H1 (cell line): ENCODE measurements at regions not wholly inside any gene's neighbourhood (a gene's known extent, or its start where the extent isn't known, plus 50 kb on each side); places are given as distances from the start of the nearest gene placed in this dataset.

Experiments
- BRCA1 ChIP-seq: IDR thresholded peaks from 2 replicates; pipeline ENCODE4 v1.6.1; 2012; ENCODE audit warnings: low read depth, low read length, improper control_type of control experiment
- EP300 ChIP-seq, 2 experiments: IDR thresholded peaks; 1 replicate in 1 of 2; 2 replicates in 1 of 2; pipeline ENCODE4 v1.6.1; 2011 to 2012; ENCODE audit warnings: low read depth in 2 of 2, low read length in 2 of 2, mild to moderate bottlenecking in 2 of 2, borderline replicate concordance in 1 of 2, inconsistent platforms in 1 of 2, moderate library complexity in 1 of 2
- JUND ChIP-seq: IDR thresholded peaks from 2 replicates; pipeline ENCODE4 v1.6.1; 2011; ENCODE audit warnings: mild to moderate bottlenecking, improper control_type of control experiment, low read length
- RBBP5 ChIP-seq: IDR thresholded peaks from 2 replicates; pipeline ENCODE4 v1.7.1; 2012; ENCODE audit warnings: low read depth, mild to moderate bottlenecking, inconsistent platforms, low read length, moderate library complexity, borderline replicate concordance
- SIX5 ChIP-seq: IDR thresholded peaks from 2 replicates; pipeline ENCODE4 v1.6.1; 2011; ENCODE audit warnings: mild to moderate bottlenecking, low read depth, low read length
- TAF1 ChIP-seq: IDR thresholded peaks from 2 replicates; pipeline ENCODE4 v1.6.1; 2011; ENCODE audit warnings: mild to moderate bottlenecking, low read depth, low read length
- TCF12 ChIP-seq: IDR thresholded peaks from 2 replicates; pipeline ENCODE4 v1.6.1; 2011; ENCODE audit warnings: low read depth, mild to moderate bottlenecking, low read length
- TF ChIP-seq, protein P1 (sequence below): fragments of 300-600 bp; sonication (generic); IDR thresholded peaks from 2 replicates; pipeline ENCODE4 v1.7.1; 2012; ENCODE audit warnings: low read length, moderate library complexity, mild to moderate bottlenecking, inconsistent platforms; ENCODE audit not compliant: insufficient replicate concordance
- TF ChIP-seq, protein P2 (sequence below): IDR thresholded peaks from 2 replicates; pipeline ENCODE4 v1.6.1; 2012; ENCODE audit warnings: inconsistent platforms

DNA sequence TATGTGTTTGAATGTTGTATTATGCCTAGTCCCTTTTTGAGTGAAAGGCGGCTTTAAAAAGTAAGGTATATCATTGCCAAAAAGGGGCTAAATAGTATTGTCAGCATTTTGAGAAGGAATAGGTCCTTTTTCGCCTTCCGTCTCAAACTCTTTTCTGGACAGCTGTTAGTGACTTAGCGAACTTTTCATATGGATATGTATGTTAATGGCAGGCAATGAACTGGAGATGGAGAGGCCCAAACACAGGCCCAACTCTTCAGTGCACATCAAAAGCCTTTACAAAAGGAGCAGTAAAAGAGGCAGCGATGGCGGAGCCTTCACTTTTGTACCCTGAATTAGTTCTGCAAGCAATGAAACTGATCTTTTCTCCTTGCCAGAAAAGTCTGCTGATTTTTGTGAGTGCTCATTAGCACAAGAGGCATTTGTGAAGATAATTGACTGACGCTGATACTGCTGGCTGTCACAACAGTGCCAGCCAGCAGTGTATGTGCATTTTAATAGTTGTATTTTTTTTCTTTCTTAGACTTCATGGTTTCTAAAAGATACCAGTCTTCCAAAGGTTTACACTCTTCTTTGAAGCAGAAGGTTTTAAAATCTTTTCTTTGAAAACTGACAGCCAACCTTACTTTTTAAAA lies 243.7 kb upstream of the SP8 start (continued):
- TF ChIP-seq, protein P1, sequence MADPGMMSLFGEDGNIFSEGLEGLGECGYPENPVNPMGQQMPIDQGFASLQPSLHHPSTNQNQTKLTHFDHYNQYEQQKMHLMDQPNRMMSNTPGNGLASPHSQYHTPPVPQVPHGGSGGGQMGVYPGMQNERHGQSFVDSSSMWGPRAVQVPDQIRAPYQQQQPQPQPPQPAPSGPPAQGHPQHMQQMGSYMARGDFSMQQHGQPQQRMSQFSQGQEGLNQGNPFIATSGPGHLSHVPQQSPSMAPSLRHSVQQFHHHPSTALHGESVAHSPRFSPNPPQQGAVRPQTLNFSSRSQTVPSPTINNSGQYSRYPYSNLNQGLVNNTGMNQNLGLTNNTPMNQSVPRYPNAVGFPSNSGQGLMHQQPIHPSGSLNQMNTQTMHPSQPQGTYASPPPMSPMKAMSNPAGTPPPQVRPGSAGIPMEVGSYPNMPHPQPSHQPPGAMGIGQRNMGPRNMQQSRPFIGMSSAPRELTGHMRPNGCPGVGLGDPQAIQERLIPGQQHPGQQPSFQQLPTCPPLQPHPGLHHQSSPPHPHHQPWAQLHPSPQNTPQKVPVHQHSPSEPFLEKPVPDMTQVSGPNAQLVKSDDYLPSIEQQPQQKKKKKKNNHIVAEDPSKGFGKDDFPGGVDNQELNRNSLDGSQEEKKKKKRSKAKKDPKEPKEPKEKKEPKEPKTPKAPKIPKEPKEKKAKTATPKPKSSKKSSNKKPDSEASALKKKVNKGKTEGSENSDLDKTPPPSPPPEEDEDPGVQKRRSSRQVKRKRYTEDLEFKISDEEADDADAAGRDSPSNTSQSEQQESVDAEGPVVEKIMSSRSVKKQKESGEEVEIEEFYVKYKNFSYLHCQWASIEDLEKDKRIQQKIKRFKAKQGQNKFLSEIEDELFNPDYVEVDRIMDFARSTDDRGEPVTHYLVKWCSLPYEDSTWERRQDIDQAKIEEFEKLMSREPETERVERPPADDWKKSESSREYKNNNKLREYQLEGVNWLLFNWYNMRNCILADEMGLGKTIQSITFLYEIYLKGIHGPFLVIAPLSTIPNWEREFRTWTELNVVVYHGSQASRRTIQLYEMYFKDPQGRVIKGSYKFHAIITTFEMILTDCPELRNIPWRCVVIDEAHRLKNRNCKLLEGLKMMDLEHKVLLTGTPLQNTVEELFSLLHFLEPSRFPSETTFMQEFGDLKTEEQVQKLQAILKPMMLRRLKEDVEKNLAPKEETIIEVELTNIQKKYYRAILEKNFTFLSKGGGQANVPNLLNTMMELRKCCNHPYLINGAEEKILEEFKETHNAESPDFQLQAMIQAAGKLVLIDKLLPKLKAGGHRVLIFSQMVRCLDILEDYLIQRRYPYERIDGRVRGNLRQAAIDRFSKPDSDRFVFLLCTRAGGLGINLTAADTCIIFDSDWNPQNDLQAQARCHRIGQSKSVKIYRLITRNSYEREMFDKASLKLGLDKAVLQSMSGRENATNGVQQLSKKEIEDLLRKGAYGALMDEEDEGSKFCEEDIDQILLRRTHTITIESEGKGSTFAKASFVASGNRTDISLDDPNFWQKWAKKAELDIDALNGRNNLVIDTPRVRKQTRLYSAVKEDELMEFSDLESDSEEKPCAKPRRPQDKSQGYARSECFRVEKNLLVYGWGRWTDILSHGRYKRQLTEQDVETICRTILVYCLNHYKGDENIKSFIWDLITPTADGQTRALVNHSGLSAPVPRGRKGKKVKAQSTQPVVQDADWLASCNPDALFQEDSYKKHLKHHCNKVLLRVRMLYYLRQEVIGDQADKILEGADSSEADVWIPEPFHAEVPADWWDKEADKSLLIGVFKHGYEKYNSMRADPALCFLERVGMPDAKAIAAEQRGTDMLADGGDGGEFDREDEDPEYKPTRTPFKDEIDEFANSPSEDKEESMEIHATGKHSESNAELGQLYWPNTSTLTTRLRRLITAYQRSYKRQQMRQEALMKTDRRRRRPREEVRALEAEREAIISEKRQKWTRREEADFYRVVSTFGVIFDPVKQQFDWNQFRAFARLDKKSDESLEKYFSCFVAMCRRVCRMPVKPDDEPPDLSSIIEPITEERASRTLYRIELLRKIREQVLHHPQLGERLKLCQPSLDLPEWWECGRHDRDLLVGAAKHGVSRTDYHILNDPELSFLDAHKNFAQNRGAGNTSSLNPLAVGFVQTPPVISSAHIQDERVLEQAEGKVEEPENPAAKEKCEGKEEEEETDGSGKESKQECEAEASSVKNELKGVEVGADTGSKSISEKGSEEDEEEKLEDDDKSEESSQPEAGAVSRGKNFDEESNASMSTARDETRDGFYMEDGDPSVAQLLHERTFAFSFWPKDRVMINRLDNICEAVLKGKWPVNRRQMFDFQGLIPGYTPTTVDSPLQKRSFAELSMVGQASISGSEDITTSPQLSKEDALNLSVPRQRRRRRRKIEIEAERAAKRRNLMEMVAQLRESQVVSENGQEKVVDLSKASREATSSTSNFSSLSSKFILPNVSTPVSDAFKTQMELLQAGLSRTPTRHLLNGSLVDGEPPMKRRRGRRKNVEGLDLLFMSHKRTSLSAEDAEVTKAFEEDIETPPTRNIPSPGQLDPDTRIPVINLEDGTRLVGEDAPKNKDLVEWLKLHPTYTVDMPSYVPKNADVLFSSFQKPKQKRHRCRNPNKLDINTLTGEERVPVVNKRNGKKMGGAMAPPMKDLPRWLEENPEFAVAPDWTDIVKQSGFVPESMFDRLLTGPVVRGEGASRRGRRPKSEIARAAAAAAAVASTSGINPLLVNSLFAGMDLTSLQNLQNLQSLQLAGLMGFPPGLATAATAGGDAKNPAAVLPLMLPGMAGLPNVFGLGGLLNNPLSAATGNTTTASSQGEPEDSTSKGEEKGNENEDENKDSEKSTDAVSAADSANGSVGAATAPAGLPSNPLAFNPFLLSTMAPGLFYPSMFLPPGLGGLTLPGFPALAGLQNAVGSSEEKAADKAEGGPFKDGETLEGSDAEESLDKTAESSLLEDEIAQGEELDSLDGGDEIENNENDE = peak; percentile 83
- TF ChIP-seq JUND (no peak), SIX5 (no peak), RBBP5 (no peak), EP300 (IDR thresholded peaks at IDR 0.05; ENCODE audit: borderline replicate concordance in 1 of 2, low read depth in 2 of 2, low read length in 2 of 2) (no peak), BRCA1 (no peak), TCF12 (no peak), TAF1 (no peak)
- TF ChIP-seq, protein P2, sequence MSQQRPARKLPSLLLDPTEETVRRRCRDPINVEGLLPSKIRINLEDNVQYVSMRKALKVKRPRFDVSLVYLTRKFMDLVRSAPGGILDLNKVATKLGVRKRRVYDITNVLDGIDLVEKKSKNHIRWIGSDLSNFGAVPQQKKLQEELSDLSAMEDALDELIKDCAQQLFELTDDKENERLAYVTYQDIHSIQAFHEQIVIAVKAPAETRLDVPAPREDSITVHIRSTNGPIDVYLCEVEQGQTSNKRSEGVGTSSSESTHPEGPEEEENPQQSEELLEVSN = no peak
